ENCODE measurements at regions not wholly inside any gene's neighbourhood (a gene's known extent, or its start where the extent isn't known, plus 50 kb on each side); places are given as distances from the start of the nearest gene placed in this dataset.

- TF ChIP-seq, protein P1, sequence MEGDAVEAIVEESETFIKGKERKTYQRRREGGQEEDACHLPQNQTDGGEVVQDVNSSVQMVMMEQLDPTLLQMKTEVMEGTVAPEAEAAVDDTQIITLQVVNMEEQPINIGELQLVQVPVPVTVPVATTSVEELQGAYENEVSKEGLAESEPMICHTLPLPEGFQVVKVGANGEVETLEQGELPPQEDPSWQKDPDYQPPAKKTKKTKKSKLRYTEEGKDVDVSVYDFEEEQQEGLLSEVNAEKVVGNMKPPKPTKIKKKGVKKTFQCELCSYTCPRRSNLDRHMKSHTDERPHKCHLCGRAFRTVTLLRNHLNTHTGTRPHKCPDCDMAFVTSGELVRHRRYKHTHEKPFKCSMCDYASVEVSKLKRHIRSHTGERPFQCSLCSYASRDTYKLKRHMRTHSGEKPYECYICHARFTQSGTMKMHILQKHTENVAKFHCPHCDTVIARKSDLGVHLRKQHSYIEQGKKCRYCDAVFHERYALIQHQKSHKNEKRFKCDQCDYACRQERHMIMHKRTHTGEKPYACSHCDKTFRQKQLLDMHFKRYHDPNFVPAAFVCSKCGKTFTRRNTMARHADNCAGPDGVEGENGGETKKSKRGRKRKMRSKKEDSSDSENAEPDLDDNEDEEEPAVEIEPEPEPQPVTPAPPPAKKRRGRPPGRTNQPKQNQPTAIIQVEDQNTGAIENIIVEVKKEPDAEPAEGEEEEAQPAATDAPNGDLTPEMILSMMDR (IDR thresholded peaks at IDR 0.05 in 8 of 11, conservative IDR thresholded peaks at IDR 0.05 in 3 of 11), result no peak
- no peak for TF ChIP-seq POLR2A (IDR thresholded peaks at IDR 0.05)
Measured at GRCh38 chr4:18571301-18571761, 549.8 kb upstream of the LCORL start.
